BJ (cell line): ENCODE measurements at regions not wholly inside any gene's neighbourhood (a gene's known extent, or its start where the extent isn't known, plus 50 kb on each side); places are given as distances from the start of the nearest gene placed in this dataset.

Experiments
- CTCF ChIA-PET: fragments of 350-600 bp; formaldehyde crosslinking; extraction: SDS; loops from one replicate; lab custom pipeline; 2021; ENCODE audit warnings: antibody characterized with exemption, inconsistent platforms; lab: Yijun Ruan, JAX
- POLR2A ChIA-PET: fragments of 300-600 bp; sonication (Branson Sonifier 250); formaldehyde crosslinking; extraction: SDS; loops from one replicate; lab custom pipeline; 2021; ENCODE audit warnings: antibody characterized with exemption; lab: Charles Lee
- DNase-seq: peaks from one replicate; pipeline ENCODE4 v3.0.0-alpha.2; 2011; ENCODE audit warnings: low read depth
- H3K27me3 ChIP-seq: 2 replicates; pipeline ENCODE4 v1.6.0; 2011; ENCODE audit warnings: low read length; ENCODE audit not compliant: control insufficient read depth, insufficient read depth
- H3K36me3 ChIP-seq: 2 replicates; pipeline ENCODE4 v1.5.1; 2011; ENCODE audit warnings: low read length; ENCODE audit not compliant: control insufficient read depth, insufficient read depth
- H3K4me3 ChIP-seq: 2 replicates; pipeline ENCODE4 v1.5.1; 2011; ENCODE audit warnings: low read depth, mild to moderate bottlenecking, control low read depth, low read length
- TF ChIP-seq, protein P1 (sequence below): IDR thresholded peaks from 2 replicates; pipeline ENCODE4 v1.5.1; 2011; ENCODE audit warnings: low read depth, mild to moderate bottlenecking, control low read depth, inconsistent platforms, low read length, moderate library complexity; ENCODE audit not compliant: insufficient read depth

DNA sequence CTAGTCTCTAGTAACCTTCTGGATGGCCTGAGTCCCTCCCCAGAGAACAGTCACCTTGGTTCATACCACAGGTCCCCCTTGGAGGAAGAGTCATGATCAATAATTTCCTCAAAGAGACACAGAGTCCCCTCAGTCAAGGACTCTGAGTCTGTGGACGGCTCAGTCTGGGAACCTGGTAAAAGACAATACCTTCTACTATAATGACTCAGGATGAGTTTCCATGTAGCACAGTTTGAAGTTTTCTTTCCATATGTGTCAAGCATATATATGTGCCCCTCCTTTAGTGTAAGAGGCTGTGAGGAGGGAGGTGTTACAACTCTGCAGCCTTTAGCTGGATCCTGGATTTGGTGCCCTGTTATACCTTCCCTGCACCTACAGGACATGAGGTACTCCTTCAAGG is 54.4 kb upstream of the TSKU start:
- DNase-seq: no peak
- POLR2A ChIA-PET: no interaction called here

DNA sequence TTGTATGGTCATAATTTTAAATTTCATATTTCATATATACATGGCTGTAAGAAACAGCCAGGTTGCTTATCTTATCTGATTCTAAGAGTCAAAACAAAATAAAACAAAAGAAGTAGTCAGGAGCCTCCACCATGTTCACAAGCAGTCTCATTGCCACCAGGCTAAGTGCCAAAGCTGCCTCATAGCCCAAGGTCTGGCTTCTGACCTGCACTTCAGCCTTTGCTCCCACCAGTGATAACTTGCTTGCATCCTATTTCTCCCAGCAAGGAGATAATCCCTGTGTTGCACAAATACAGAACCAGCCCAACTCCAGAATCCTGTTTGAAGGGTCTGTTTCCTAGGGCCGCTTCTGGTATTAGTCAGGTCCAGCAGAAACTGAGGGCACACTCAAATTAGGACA is 53.9 kb upstream of the TSKU start:
- ChIA-PET CTCF (interaction anchor here (10.4 to 11.8 kb wide), 2 partner anchors 72 to 190 kb away, joined by 127 to 179 read pairs; no protein-coding TSS in a partner anchor), POLR2A (no interaction called here)
- H3K36me3 ChIP-seq: no peaks in the 10 kb centered on the region
- DNase-seq: no peak
- TF ChIP-seq, protein P1, sequence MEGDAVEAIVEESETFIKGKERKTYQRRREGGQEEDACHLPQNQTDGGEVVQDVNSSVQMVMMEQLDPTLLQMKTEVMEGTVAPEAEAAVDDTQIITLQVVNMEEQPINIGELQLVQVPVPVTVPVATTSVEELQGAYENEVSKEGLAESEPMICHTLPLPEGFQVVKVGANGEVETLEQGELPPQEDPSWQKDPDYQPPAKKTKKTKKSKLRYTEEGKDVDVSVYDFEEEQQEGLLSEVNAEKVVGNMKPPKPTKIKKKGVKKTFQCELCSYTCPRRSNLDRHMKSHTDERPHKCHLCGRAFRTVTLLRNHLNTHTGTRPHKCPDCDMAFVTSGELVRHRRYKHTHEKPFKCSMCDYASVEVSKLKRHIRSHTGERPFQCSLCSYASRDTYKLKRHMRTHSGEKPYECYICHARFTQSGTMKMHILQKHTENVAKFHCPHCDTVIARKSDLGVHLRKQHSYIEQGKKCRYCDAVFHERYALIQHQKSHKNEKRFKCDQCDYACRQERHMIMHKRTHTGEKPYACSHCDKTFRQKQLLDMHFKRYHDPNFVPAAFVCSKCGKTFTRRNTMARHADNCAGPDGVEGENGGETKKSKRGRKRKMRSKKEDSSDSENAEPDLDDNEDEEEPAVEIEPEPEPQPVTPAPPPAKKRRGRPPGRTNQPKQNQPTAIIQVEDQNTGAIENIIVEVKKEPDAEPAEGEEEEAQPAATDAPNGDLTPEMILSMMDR: no peak
- peaks cover 14% of the 10 kb centered on the region for H3K27me3 ChIP-seq
- H3K4me3 ChIP-seq: no peak overlapping the region

More for the DNA sequence above, 54.4 kb upstream of the TSKU start:
- TF ChIP-seq, protein P1: no peak
- Histone ChIP-seq H3K4me3 (no peak overlapping the region), H3K36me3 (no peaks in the 10 kb centered on the region), H3K27me3 (peaks cover 16% of the 10 kb centered on the region)
- CTCF ChIA-PET: interaction anchor here (10.4 to 11.8 kb wide), 2 partner anchors 73 to 190 kb away, joined by 127 to 179 read pairs; no protein-coding TSS in a partner anchor

DNA sequence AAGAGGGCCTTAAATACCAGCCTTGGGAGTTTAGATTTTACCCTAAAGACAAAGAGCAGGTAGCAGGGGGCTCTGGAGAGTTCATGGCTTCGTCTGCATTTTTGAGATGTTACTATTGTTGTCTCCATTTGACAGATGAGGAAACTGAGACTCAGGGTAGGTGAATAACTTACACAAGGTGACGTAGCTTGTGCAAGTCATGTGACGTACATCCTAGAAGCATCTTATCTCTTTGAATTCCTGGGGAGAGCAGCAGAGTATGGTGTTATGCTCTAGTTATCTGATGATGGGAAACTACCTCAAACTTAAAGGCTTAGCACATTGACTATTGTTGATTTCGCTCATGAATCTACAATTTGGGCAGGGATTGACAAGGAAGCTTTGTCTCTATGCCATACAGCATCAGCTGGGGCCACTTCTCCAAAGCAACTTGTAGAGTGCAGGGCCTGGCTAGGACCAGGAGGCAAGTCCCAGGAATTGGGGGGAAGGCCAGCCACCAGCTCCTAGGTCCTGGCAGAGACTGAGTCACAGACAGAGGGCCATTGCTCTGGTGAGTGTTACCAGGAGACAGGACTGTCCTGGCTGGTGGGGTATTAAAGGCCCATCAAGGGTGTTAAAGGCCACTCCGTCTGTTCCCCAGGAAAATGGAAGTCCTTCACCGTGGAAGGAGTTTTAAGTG is 52.1 kb upstream of the TSKU start:
- Histone ChIP-seq H3K27me3 (peaks cover 16% of the 10 kb centered on the region), H3K36me3 (no peaks in the 10 kb centered on the region), H3K4me3 (no peak overlapping the region)
- TF ChIP-seq, protein P1: no peak
- ChIA-PET POLR2A (no interaction called here), CTCF (interaction anchor here (1.0 to 11.8 kb wide), 7 partner anchors 9 to 188 kb away, joined by 3 to 179 read pairs (median 4); no protein-coding TSS in a partner anchor)
- DNase-seq: no peak

DNA sequence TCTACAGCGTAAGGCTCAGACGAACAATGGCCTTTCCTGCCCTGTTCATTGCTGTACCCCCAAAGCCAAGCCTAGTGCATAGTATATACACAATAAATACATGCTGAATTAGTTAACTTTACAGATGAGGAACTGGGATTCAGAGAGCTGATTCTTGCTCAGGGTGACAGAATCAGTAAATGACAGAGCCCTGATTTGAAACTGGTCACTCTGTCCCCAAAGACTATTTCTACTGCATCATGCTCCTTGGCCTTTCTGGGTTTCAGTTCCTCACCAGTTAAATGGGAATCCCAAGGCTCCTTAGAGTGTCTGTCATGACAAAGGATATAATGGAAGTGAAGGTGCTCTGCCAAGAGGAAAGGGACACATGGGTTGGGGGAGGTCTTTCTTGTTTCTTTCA is 50.5 kb upstream of the TSKU start:
- CTCF ChIA-PET: interaction anchor here (1.0 to 11.8 kb wide), 6 partner anchors 11 to 186 kb away, joined by 6 to 179 read pairs (median 39); no protein-coding TSS in a partner anchor

More for the DNA sequence above, 50.5 kb upstream of the TSKU start:
- Histone ChIP-seq H3K36me3 (no peaks in the 10 kb centered on the region), H3K4me3 (no peak overlapping the region), H3K27me3 (peaks cover 11% of the 10 kb centered on the region)
- POLR2A ChIA-PET: no interaction called here
- TF ChIP-seq, protein P1: no peak
- no peak for DNase-seq
